PC-9 (cell line): ENCODE measurements at regions not wholly inside any gene's neighbourhood (a gene's known extent, or its start where the extent isn't known, plus 50 kb on each side); places are given as distances from the start of the nearest gene placed in this dataset.

Experiments
- EZH2 ChIP-seq: fragments of 200-600 bp; sonication (generic); IDR thresholded peaks from 2 replicates; pipeline ENCODE4 v1.8.0; 2017; ENCODE audit warnings: antibody characterized with exemption, low read depth
- TF ChIP-seq, protein P1 (sequence below): fragments of 200-600 bp; sonication (generic); conservative IDR thresholded peaks from 2 replicates; pipeline ENCODE4 v1.6.1; 2017; ENCODE audit warnings: mixed run types, antibody characterized with exemption, mild to moderate bottlenecking, moderate library complexity

- TF ChIP-seq, protein P1, sequence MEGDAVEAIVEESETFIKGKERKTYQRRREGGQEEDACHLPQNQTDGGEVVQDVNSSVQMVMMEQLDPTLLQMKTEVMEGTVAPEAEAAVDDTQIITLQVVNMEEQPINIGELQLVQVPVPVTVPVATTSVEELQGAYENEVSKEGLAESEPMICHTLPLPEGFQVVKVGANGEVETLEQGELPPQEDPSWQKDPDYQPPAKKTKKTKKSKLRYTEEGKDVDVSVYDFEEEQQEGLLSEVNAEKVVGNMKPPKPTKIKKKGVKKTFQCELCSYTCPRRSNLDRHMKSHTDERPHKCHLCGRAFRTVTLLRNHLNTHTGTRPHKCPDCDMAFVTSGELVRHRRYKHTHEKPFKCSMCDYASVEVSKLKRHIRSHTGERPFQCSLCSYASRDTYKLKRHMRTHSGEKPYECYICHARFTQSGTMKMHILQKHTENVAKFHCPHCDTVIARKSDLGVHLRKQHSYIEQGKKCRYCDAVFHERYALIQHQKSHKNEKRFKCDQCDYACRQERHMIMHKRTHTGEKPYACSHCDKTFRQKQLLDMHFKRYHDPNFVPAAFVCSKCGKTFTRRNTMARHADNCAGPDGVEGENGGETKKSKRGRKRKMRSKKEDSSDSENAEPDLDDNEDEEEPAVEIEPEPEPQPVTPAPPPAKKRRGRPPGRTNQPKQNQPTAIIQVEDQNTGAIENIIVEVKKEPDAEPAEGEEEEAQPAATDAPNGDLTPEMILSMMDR, result no peak
- TF ChIP-seq EZH2, result no peak
Measured at GRCh38 chr16:6698548-6698947, 634.1 kb upstream of the RBFOX1 start.
